Upper lobe of left lung (tissue), 4 donors: ENCODE measurements at regions not wholly inside any gene's neighbourhood (a gene's known extent, or its start where the extent isn't known, plus 50 kb on each side); places are given as distances from the start of the nearest gene placed in this dataset.

ENCODE experiments used
- EP300 ChIP-seq, 4 donors: sonication (generic); formaldehyde crosslinking; IDR thresholded peaks; one replicate each; pipeline ENCODE4 v1.5.1; 2017; ENCODE audit warnings: antibody characterized with exemption in 4 of 4, control low read depth in 2 of 4
- POLR2A ChIP-seq, 4 donors: fragments of 450-650 bp; IDR thresholded peaks; one replicate each; pipeline ENCODE4 v1.5.1; 2016 to 2017; ENCODE audit warnings: antibody characterized with exemption in 4 of 4, mild to moderate bottlenecking in 2 of 4
- TF ChIP-seq, protein P1 (sequence below), 6 experiments: fragments of 450-650 bp in 4 of 6; fragments of 200-600 bp in 2 of 6; sonication (generic) in 2 of 6; IDR thresholded peaks; one replicate each; pipeline ENCODE4 v1.5.1; 2016 to 2019; ENCODE audit warnings: antibody characterized with exemption in 6 of 6

DNA sequence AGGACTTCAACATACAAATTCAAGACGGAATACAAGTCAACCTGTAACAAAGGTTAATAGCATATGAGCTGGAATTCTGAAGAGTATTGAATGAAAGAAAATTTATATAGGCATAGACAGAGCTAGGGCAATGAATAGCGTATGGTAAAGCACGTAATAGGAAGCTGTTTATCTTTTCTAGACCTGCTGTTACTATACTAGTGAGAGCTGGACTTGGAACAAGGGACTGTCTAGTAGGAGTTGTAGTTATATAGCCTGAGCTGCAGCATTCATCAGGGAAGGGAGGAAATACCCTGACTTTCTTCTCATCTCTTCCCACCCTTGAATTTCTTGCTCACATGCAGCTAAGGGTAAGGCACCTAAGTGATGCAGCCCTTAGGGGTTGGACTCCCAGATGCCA is 67.5 kb upstream of the PRLR start:
- TF ChIP-seq, protein P1, sequence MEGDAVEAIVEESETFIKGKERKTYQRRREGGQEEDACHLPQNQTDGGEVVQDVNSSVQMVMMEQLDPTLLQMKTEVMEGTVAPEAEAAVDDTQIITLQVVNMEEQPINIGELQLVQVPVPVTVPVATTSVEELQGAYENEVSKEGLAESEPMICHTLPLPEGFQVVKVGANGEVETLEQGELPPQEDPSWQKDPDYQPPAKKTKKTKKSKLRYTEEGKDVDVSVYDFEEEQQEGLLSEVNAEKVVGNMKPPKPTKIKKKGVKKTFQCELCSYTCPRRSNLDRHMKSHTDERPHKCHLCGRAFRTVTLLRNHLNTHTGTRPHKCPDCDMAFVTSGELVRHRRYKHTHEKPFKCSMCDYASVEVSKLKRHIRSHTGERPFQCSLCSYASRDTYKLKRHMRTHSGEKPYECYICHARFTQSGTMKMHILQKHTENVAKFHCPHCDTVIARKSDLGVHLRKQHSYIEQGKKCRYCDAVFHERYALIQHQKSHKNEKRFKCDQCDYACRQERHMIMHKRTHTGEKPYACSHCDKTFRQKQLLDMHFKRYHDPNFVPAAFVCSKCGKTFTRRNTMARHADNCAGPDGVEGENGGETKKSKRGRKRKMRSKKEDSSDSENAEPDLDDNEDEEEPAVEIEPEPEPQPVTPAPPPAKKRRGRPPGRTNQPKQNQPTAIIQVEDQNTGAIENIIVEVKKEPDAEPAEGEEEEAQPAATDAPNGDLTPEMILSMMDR (IDR thresholded peaks at IDR 0.05), result no peak
- TF ChIP-seq POLR2A (IDR thresholded peaks at IDR 0.05) (no peak), EP300 (IDR thresholded peaks at IDR 0.05) (no peak)
